ENCODE measurements at regions not wholly inside any gene's neighbourhood (a gene's known extent, or its start where the extent isn't known, plus 50 kb on each side); places are given as distances from the start of the nearest gene placed in this dataset.

DNA sequence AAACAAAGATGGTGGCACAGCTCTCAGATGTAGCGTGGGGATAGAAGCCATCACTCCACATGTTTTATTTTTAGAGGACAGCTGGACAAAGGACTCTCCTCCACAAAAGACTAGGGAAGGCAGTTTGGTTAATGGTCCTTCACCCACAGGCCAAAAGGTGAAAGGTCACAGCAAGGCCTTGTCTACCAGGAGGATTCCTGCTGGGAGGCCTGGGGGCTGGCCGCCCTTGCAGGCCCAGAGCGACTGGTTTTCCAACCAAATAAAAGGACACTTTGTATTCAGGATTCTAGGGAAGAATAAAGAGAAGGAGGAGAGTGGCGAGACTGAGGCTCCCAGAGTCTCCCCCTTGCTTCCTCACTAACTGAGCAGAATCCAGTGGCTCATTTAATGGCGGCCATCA, 94.3 kb downstream of the AXIN2 start:
- Histone ChIP-seq H3K27ac (ENCODE audit: extremely low read depth, low read depth, low read length) (no peak overlapping the region), H3K27me3 (ENCODE audit: control insufficient read depth in 2 of 2, insufficient read depth in 2 of 2, low read length in 2 of 2) (peaks cover 6 to 23% of the 10 kb centered on the region in 2 experiments), H3K4me1 (replicated peaks in 1 of 2; ENCODE audit: control insufficient read depth in 2 of 2, insufficient read depth in 2 of 2, low read length in 2 of 2) (no peaks in the 10 kb centered on the region), H3K79me2 (ENCODE audit: control insufficient read depth, insufficient read depth, low read length) (no peaks in the 10 kb centered on the region), H3K9me3 (replicated peaks; ENCODE audit: control insufficient read depth, insufficient read depth, low read depth, low read length) (no peaks in the 10 kb centered on the region), H3K9ac (ENCODE audit: insufficient read depth in 1 of 2, low read depth in 2 of 2, low read length in 2 of 2) (no peak overlapping the region), H3K36me3 (ENCODE audit: control insufficient read depth, insufficient read depth, low read length) (no peaks in the 10 kb centered on the region), H3K4me2 (ENCODE audit: insufficient read depth, low read length) (no peak overlapping the region), H3K4me3 (no peak overlapping the region), H3K9me1 (ENCODE audit: control insufficient read depth, insufficient read depth, low read length) (no peaks in the 10 kb centered on the region), H2AFZ (ENCODE audit: low read depth, low read length) (no peak overlapping the region), H4K20me1 (replicated peaks; ENCODE audit: control insufficient read depth, insufficient read depth, low read length) (no peaks in the 10 kb centered on the region)
- 4% methylated on average over 5 of the region's 5 CpGs for WGBS (ENCODE audit: insufficient coverage, low coverage, missing lambda C conversion rate)
- no peak for ATAC-seq
- intact Hi-C loops (cut with micrococcal nuclease) (no loop called here), in situ Hi-C loops (cut with MboI) (no loop called here)
- no peak for FAIRE-seq
- TF ChIP-seq XRCC3 (IDR thresholded peaks at IDR 0.05) (no peak), ZNF561 (CRISPR knock-in tag; conservative IDR thresholded peaks at IDR 0.05) (no peak), SMARCA4 (IDR thresholded peaks at IDR 0.05) (no peak), MIER1 (IDR thresholded peaks at IDR 0.05; ENCODE audit: low read depth) (no peak), ARHGAP35 (IDR thresholded peaks at IDR 0.05; ENCODE audit: partially characterized antibody) (no peak)
- TF ChIP-seq, protein P1, sequence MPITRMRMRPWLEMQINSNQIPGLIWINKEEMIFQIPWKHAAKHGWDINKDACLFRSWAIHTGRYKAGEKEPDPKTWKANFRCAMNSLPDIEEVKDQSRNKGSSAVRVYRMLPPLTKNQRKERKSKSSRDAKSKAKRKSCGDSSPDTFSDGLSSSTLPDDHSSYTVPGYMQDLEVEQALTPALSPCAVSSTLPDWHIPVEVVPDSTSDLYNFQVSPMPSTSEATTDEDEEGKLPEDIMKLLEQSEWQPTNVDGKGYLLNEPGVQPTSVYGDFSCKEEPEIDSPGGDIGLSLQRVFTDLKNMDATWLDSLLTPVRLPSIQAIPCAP (CRISPR knock-in tag; IDR thresholded peaks at IDR 0.05; ENCODE audit: borderline replicate concordance), result no peak
- POLR2A ChIA-PET, result no interaction called here
- no peak for DNase-seq (ENCODE audit: extremely low read depth in 1 of 4, low spot score in 3 of 4)
- BruUV-seq (replicated peaks), result no TSS peak
- CTCF ChIA-PET (ENCODE audit: low intra/inter-chr PET ratio), result no interaction called here

DNA sequence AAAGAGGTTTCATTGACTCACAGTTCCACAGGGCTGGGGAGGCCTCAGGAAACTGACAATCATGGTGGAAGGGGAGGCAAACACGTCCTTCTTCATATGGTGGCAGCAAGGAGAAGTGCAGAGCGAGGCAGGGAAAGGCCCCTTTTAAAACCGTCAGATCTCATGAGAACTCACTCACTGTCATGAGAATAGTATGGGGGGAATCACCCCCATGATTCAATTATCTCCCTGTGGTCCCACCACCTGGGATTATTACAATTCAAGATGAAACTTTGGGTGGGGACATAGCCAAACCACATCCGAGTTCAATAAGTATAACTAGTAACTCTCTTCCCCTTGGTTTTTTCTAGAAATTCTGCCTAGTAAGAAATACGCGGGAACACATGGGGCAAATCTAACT, 94.9 kb downstream of the AXIN2 start:
- no TSS peak for BruUV-seq (replicated peaks)
- H3K9me1 ChIP-seq (ENCODE audit: control insufficient read depth, insufficient read depth, low read length), result no peaks in the 10 kb centered on the region
- ATAC-seq, result no peak
- no peak for FAIRE-seq
- in situ Hi-C loops (cut with MboI) (no loop called here), intact Hi-C loops (cut with micrococcal nuclease) (no loop called here)
- ChIA-PET POLR2A (no interaction called here), CTCF (ENCODE audit: low intra/inter-chr PET ratio) (no interaction called here)
- no peaks in the 10 kb centered on the region for H3K4me1 ChIP-seq (replicated peaks in 1 of 2; ENCODE audit: control insufficient read depth in 2 of 2, insufficient read depth in 2 of 2, low read length in 2 of 2)
- no peaks in the 10 kb centered on the region for H3K79me2 ChIP-seq (ENCODE audit: control insufficient read depth, insufficient read depth, low read length)
- H3K4me3 ChIP-seq, result no peak overlapping the region
- peaks cover 6 to 18% of the 10 kb centered on the region in 2 experiments for H3K27me3 ChIP-seq (ENCODE audit: control insufficient read depth in 2 of 2, insufficient read depth in 2 of 2, low read length in 2 of 2)
- 4% methylated on average over 6 of the region's 6 CpGs for WGBS (ENCODE audit: insufficient coverage, low coverage, missing lambda C conversion rate)
- no peaks in the 10 kb centered on the region for H3K36me3 ChIP-seq (ENCODE audit: control insufficient read depth, insufficient read depth, low read length)
- no peak for DNase-seq (ENCODE audit: extremely low read depth in 1 of 4, low spot score in 3 of 4)
- no peak overlapping the region for H2AFZ ChIP-seq (ENCODE audit: low read depth, low read length)
- H3K9ac ChIP-seq (ENCODE audit: insufficient read depth in 1 of 2, low read depth in 2 of 2, low read length in 2 of 2), result no peak overlapping the region
- TF ChIP-seq DACH1 (IDR thresholded peaks at IDR 0.05; ENCODE audit: partially characterized antibody) (no peak), PML (IDR thresholded peaks at IDR 0.05; ENCODE audit: low read length) (no peak)
- no peaks in the 10 kb centered on the region for H3K9me3 ChIP-seq (replicated peaks; ENCODE audit: control insufficient read depth, insufficient read depth, low read depth, low read length)
- no peak overlapping the region for H3K27ac ChIP-seq (ENCODE audit: extremely low read depth, low read depth, low read length)
- H4K20me1 ChIP-seq (replicated peaks; ENCODE audit: control insufficient read depth, insufficient read depth, low read length), result no peaks in the 10 kb centered on the region
- no peak overlapping the region for H3K4me2 ChIP-seq (ENCODE audit: insufficient read depth, low read length)
